ENCODE measurements at regions not wholly inside any gene's neighbourhood (a gene's known extent, or its start where the extent isn't known, plus 50 kb on each side); places are given as distances from the start of the nearest gene placed in this dataset.

- DNase-seq (ENCODE audit: low read depth): no peak
Observed at GRCh38 chr1:193663965-193664364, 477.6 kb upstream of the B3GALT2 start.

- no peak for DNase-seq (ENCODE audit: low read depth)
Observed at GRCh38 chr1:193662030-193662429, 475.6 kb upstream of the B3GALT2 start.

- DNase-seq (ENCODE audit: low read depth): no peak
Observed at GRCh38 chr1:193661385-193661784, 475.0 kb upstream of the B3GALT2 start.

- no peak for DNase-seq (ENCODE audit: low read depth)
Observed at GRCh38 chr1:193660428-193660827, 474.0 kb upstream of the B3GALT2 start.

GRCh38 chr1:193658691-193659090 lies 472.3 kb upstream of the B3GALT2 start:
- DNase-seq (ENCODE audit: low read depth): no peak

- DNase-seq (ENCODE audit: low read depth): no peak
Observed at GRCh38 chr1:193658081-193658480, 471.7 kb upstream of the B3GALT2 start.

- DNase-seq (ENCODE audit: low read depth): no peak
Observed at GRCh38 chr1:193657552-193657951, 471.1 kb upstream of the B3GALT2 start.

GRCh38 chr1:193656841-193657240 lies 470.4 kb upstream of the B3GALT2 start:
- DNase-seq (ENCODE audit: low read depth): no peak

GRCh38 chr1:193654951-193655735 lies 468.7 kb upstream of the B3GALT2 start:
- no peak for DNase-seq (ENCODE audit: low read depth)

GRCh38 chr1:193649587-193649986 lies 463.2 kb upstream of the B3GALT2 start:
- no peak for DNase-seq (ENCODE audit: low read depth)

GRCh38 chr1:193634876-193635275 lies 448.5 kb upstream of the B3GALT2 start:
- DNase-seq (ENCODE audit: low read depth): no peak

GRCh38 chr1:193634470-193634869 lies 448.1 kb upstream of the B3GALT2 start:
- DNase-seq (ENCODE audit: low read depth): no peak

GRCh38 chr1:193633991-193634390 lies 447.6 kb upstream of the B3GALT2 start:
- no peak for DNase-seq (ENCODE audit: low read depth)

- DNase-seq (ENCODE audit: low read depth): no peak
Observed at GRCh38 chr1:193633093-193633492, 446.7 kb upstream of the B3GALT2 start.

GRCh38 chr1:193631306-193631705 lies 444.9 kb upstream of the B3GALT2 start:
- no peak for DNase-seq (ENCODE audit: low read depth)

- DNase-seq (ENCODE audit: low read depth): no peak
Observed at GRCh38 chr1:193629875-193630274, 443.5 kb upstream of the B3GALT2 start.

- no peak for DNase-seq (ENCODE audit: low read depth)
Observed at GRCh38 chr1:193626695-193627094, 440.3 kb upstream of the B3GALT2 start.

GRCh38 chr1:193625255-193625654 lies 438.8 kb upstream of the B3GALT2 start:
- no peak for DNase-seq (ENCODE audit: low read depth)

- no peak for DNase-seq (ENCODE audit: low read depth)
Observed at GRCh38 chr1:193619911-193620310, 433.5 kb upstream of the B3GALT2 start.

- DNase-seq (ENCODE audit: low read depth): no peak
Observed at GRCh38 chr1:193614817-193615216, 428.4 kb upstream of the B3GALT2 start.

- no peak for DNase-seq (ENCODE audit: low read depth)
Observed at GRCh38 chr1:193614275-193614674, 427.9 kb upstream of the B3GALT2 start.

GRCh38 chr1:193613041-193613440 lies 426.6 kb upstream of the B3GALT2 start:
- no peak for DNase-seq (ENCODE audit: low read depth)

- no peak for DNase-seq (ENCODE audit: low read depth)
Observed at GRCh38 chr1:193609592-193609991, 423.2 kb upstream of the B3GALT2 start.

GRCh38 chr1:193607787-193608186 lies 421.4 kb upstream of the B3GALT2 start:
- DNase-seq (ENCODE audit: low read depth): no peak
